ENCODE measurements at regions not wholly inside any gene's neighbourhood (a gene's known extent, or its start where the extent isn't known, plus 50 kb on each side); places are given as distances from the start of the nearest gene placed in this dataset.

GRCh38 chr2:150109912-150110311, 377.6 kb downstream of the RND3 start:
- Histone ChIP-seq H3K23ac (ENCODE audit: low read length) (no peak overlapping the region), H2AK5ac (ENCODE audit: low read length) (no peak overlapping the region), H2BK5ac (ENCODE audit: low read depth, low read length, poor library complexity) (no peak overlapping the region), H4K91ac (ENCODE audit: low read depth, low read length) (no peak overlapping the region), H3K4me2 (ENCODE audit: low read length) (no peak overlapping the region), H2BK120ac (ENCODE audit: insufficient read depth, low read length, poor library complexity) (no peak overlapping the region), H3K4me1 (ENCODE audit: control insufficient read depth in 1 of 2, insufficient read depth in 2 of 2, low read length in 2 of 2) (no peaks in the 10 kb centered on the region), H3K79me2 (ENCODE audit: control insufficient read depth, insufficient read depth, low read length, poor library complexity) (no peaks in the 10 kb centered on the region), H4K12ac (ENCODE audit: low read depth, low read length) (no peak overlapping the region), H3K9ac (ENCODE audit: low read length) (no peak overlapping the region), H3K18ac (ENCODE audit: low read length) (no peak overlapping the region), H3K27me3 (ENCODE audit: insufficient read depth, low read length) (no peaks in the 10 kb centered on the region), H3K27ac (ENCODE audit: low read depth, low read length) (no peak overlapping the region), H3K9me3 (ENCODE audit: insufficient read depth, low read depth, low read length) (no peaks in the 10 kb centered on the region), H3K4ac (ENCODE audit: low read depth, low read length) (no peak overlapping the region), H3K14ac (ENCODE audit: low read length) (no peak overlapping the region), H2AFZ (ENCODE audit: insufficient read depth, low read length, poor library complexity) (no peak overlapping the region), H4K8ac (ENCODE audit: low read depth, low read length) (no peak overlapping the region), H3K79me1 (ENCODE audit: low read length) (no peaks in the 10 kb centered on the region), H3K4me3 (ENCODE audit: low read depth, low read length) (no peak overlapping the region), H3K36me3 (ENCODE audit: control insufficient read depth in 1 of 2, insufficient read depth in 2 of 2, low read length in 2 of 2) (no peaks in the 10 kb centered on the region), H2BK12ac (ENCODE audit: low read length) (no peak overlapping the region)
- DNase-seq = no peak
- no CpG with 5 or more reads among the region's 4 CpGs for WGBS (ENCODE audit: extremely low coverage, insufficient coverage, insufficient read length)

GRCh38 chr2:150109028-150109427, 378.4 kb downstream of the RND3 start:
- Histone ChIP-seq H3K79me1 (ENCODE audit: low read length) (no peaks in the 10 kb centered on the region), H3K9me3 (ENCODE audit: insufficient read depth, low read depth, low read length) (no peaks in the 10 kb centered on the region), H4K91ac (ENCODE audit: low read depth, low read length) (no peak overlapping the region), H2BK12ac (ENCODE audit: low read length) (no peak overlapping the region), H2AK5ac (ENCODE audit: low read length) (no peak overlapping the region), H4K12ac (ENCODE audit: low read depth, low read length) (no peak overlapping the region), H3K27me3 (ENCODE audit: insufficient read depth, low read length) (no peaks in the 10 kb centered on the region), H3K36me3 (ENCODE audit: control insufficient read depth in 1 of 2, insufficient read depth in 2 of 2, low read length in 2 of 2) (no peaks in the 10 kb centered on the region), H3K79me2 (ENCODE audit: control insufficient read depth, insufficient read depth, low read length, poor library complexity) (no peaks in the 10 kb centered on the region), H3K14ac (ENCODE audit: low read length) (no peak overlapping the region), H3K27ac (ENCODE audit: low read depth, low read length) (no peak overlapping the region), H3K4me3 (ENCODE audit: low read depth, low read length) (no peak overlapping the region), H3K23ac (ENCODE audit: low read length) (no peak overlapping the region), H4K8ac (ENCODE audit: low read depth, low read length) (no peak overlapping the region), H3K4ac (ENCODE audit: low read depth, low read length) (no peak overlapping the region), H3K4me2 (ENCODE audit: low read length) (no peak overlapping the region), H2AFZ (ENCODE audit: insufficient read depth, low read length, poor library complexity) (no peak overlapping the region), H3K9ac (ENCODE audit: low read length) (no peak overlapping the region), H2BK5ac (ENCODE audit: low read depth, low read length, poor library complexity) (no peak overlapping the region), H2BK120ac (ENCODE audit: insufficient read depth, low read length, poor library complexity) (no peak overlapping the region), H3K4me1 (ENCODE audit: control insufficient read depth in 1 of 2, insufficient read depth in 2 of 2, low read length in 2 of 2) (no peaks in the 10 kb centered on the region), H3K18ac (ENCODE audit: low read length) (no peak overlapping the region)
- no peak for DNase-seq
- no CpG with 5 or more reads among the region's 3 CpGs for WGBS (ENCODE audit: extremely low coverage, insufficient coverage, insufficient read length)

GRCh38 chr2:150107816-150108215, 379.7 kb downstream of the RND3 start:
- Histone ChIP-seq H3K4me3 (ENCODE audit: low read depth, low read length) (no peak overlapping the region), H2AK5ac (ENCODE audit: low read length) (no peak overlapping the region), H3K9ac (ENCODE audit: low read length) (no peak overlapping the region), H3K36me3 (ENCODE audit: control insufficient read depth in 1 of 2, insufficient read depth in 2 of 2, low read length in 2 of 2) (no peaks in the 10 kb centered on the region), H2BK12ac (ENCODE audit: low read length) (no peak overlapping the region), H3K14ac (ENCODE audit: low read length) (no peak overlapping the region), H3K79me1 (ENCODE audit: low read length) (no peaks in the 10 kb centered on the region), H3K23ac (ENCODE audit: low read length) (no peak overlapping the region), H3K79me2 (ENCODE audit: control insufficient read depth, insufficient read depth, low read length, poor library complexity) (no peaks in the 10 kb centered on the region), H2BK120ac (ENCODE audit: insufficient read depth, low read length, poor library complexity) (no peak overlapping the region), H2BK5ac (ENCODE audit: low read depth, low read length, poor library complexity) (no peak overlapping the region), H2AFZ (ENCODE audit: insufficient read depth, low read length, poor library complexity) (no peak overlapping the region), H4K8ac (ENCODE audit: low read depth, low read length) (no peak overlapping the region), H3K27ac (ENCODE audit: low read depth, low read length) (no peak overlapping the region), H3K4ac (ENCODE audit: low read depth, low read length) (no peak overlapping the region), H3K4me2 (ENCODE audit: low read length) (no peak overlapping the region), H3K9me3 (ENCODE audit: insufficient read depth, low read depth, low read length) (no peaks in the 10 kb centered on the region), H3K4me1 (ENCODE audit: control insufficient read depth in 1 of 2, insufficient read depth in 2 of 2, low read length in 2 of 2) (no peaks in the 10 kb centered on the region), H4K91ac (ENCODE audit: low read depth, low read length) (no peak overlapping the region), H3K18ac (ENCODE audit: low read length) (no peak overlapping the region), H4K12ac (ENCODE audit: low read depth, low read length) (no peak overlapping the region), H3K27me3 (ENCODE audit: insufficient read depth, low read length) (no peaks in the 10 kb centered on the region)
- peak in 1 of 2 donors; percentile 34 for DNase-seq
- no CpG with 5 or more reads among the region's 2 CpGs for WGBS (ENCODE audit: extremely low coverage, insufficient coverage, insufficient read length)

- Histone ChIP-seq H3K4me3 (ENCODE audit: low read depth, low read length) (no peak overlapping the region), H3K14ac (ENCODE audit: low read length) (no peak overlapping the region), H3K4ac (ENCODE audit: low read depth, low read length) (no peak overlapping the region), H3K79me2 (ENCODE audit: control insufficient read depth, insufficient read depth, low read length, poor library complexity) (no peaks in the 10 kb centered on the region), H3K79me1 (ENCODE audit: low read length) (no peaks in the 10 kb centered on the region), H2BK5ac (ENCODE audit: low read depth, low read length, poor library complexity) (no peak overlapping the region), H3K27ac (ENCODE audit: low read depth, low read length) (no peak overlapping the region), H3K36me3 (ENCODE audit: control insufficient read depth in 1 of 2, insufficient read depth in 2 of 2, low read length in 2 of 2) (no peaks in the 10 kb centered on the region), H2AK5ac (ENCODE audit: low read length) (no peak overlapping the region), H4K12ac (ENCODE audit: low read depth, low read length) (no peak overlapping the region), H3K9ac (ENCODE audit: low read length) (no peak overlapping the region), H3K23ac (ENCODE audit: low read length) (no peak overlapping the region), H3K4me2 (ENCODE audit: low read length) (no peak overlapping the region), H4K8ac (ENCODE audit: low read depth, low read length) (no peak overlapping the region), H3K9me3 (ENCODE audit: insufficient read depth, low read depth, low read length) (no peaks in the 10 kb centered on the region), H3K4me1 (ENCODE audit: control insufficient read depth in 1 of 2, insufficient read depth in 2 of 2, low read length in 2 of 2) (no peaks in the 10 kb centered on the region), H2AFZ (ENCODE audit: insufficient read depth, low read length, poor library complexity) (no peak overlapping the region), H3K27me3 (ENCODE audit: insufficient read depth, low read length) (no peaks in the 10 kb centered on the region), H3K18ac (ENCODE audit: low read length) (no peak overlapping the region), H4K91ac (ENCODE audit: low read depth, low read length) (no peak overlapping the region), H2BK12ac (ENCODE audit: low read length) (no peak overlapping the region), H2BK120ac (ENCODE audit: insufficient read depth, low read length, poor library complexity) (no peak overlapping the region)
- WGBS (ENCODE audit: extremely low coverage, insufficient coverage, insufficient read length) = no CpG with 5 or more reads among the region's 1 CpG
- DNase-seq = no peak
Observed at GRCh38 chr2:150107170-150107569, 380.3 kb downstream of the RND3 start.
